ENCODE measurements at regions not wholly inside any gene's neighbourhood (a gene's known extent, or its start where the extent isn't known, plus 50 kb on each side); places are given as distances from the start of the nearest gene placed in this dataset.

DNA sequence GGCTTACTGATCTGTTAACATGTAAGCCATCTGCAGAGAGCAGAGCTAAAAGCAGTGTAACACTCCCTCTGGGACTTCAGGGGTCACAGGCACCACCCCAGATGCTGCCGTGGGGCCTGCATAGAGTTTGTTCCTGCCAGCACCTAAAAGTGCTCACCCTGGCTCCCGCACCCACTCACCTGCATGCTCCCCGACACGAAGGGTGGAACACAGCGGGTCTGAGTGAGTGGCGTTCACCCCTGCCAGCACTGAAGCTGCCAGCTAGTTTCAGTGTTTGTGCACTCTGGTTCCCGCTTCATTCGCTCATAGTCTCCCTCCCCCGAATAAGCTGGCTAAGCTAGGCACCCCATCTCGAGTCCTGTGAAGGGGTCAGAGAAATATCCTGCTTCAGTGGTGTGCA lies 1681.0 kb downstream of the NCAM2 start:
- no peaks in the 10 kb centered on the region for H3K4me1 Mint-ChIP-seq (ENCODE audit: unreplicated experiment)
- H3K27ac Mint-ChIP-seq (ENCODE audit: unreplicated experiment) = no peak overlapping the region
- TF ChIP-seq CTCF (IDR thresholded peaks at IDR 0.05; ENCODE audit: unreplicated experiment) = no peak
- no peaks in the 10 kb centered on the region for H3K9me3 Mint-ChIP-seq (ENCODE audit: unreplicated experiment)
- H3K36me3 Mint-ChIP-seq (ENCODE audit: low read depth, unreplicated experiment) = no peaks in the 10 kb centered on the region
- DNase-seq (ENCODE audit: low spot score) = no peak
- no peaks in the 10 kb centered on the region for H3K27me3 Mint-ChIP-seq (ENCODE audit: unreplicated experiment)
- no peak overlapping the region for H3K4me3 Mint-ChIP-seq (ENCODE audit: unreplicated experiment)

DNA sequence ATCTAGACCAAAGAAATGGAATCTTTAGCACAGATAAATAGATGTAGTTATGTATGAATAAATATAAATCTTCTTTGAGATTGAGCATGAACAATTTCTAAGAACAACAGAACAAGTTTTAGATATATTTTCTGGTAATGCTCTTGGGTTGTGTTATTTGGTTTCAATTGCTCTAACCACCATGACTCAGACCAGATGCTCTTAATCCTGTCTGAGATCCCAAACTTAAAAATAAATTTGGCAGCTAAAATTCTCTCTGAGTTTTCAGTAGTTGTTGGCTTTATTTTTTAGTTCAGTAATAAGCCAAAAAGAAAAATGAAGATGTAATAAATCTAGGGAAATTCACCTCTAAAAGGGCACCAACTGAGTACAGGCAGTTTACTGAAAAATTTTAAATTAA lies 1693.4 kb downstream of the NCAM2 start:
- no peak for DNase-seq (ENCODE audit: low spot score)
- no peak overlapping the region for H3K4me3 Mint-ChIP-seq (ENCODE audit: unreplicated experiment)
- no peaks in the 10 kb centered on the region for H3K4me1 Mint-ChIP-seq (ENCODE audit: unreplicated experiment)
- no peaks in the 10 kb centered on the region for H3K36me3 Mint-ChIP-seq (ENCODE audit: low read depth, unreplicated experiment)
- no peaks in the 10 kb centered on the region for H3K27me3 Mint-ChIP-seq (ENCODE audit: unreplicated experiment)
- TF ChIP-seq CTCF (IDR thresholded peaks at IDR 0.05; ENCODE audit: unreplicated experiment) = no peak
- H3K27ac Mint-ChIP-seq (ENCODE audit: unreplicated experiment) = no peak overlapping the region
- H3K9me3 Mint-ChIP-seq (ENCODE audit: unreplicated experiment) = no peaks in the 10 kb centered on the region

DNA sequence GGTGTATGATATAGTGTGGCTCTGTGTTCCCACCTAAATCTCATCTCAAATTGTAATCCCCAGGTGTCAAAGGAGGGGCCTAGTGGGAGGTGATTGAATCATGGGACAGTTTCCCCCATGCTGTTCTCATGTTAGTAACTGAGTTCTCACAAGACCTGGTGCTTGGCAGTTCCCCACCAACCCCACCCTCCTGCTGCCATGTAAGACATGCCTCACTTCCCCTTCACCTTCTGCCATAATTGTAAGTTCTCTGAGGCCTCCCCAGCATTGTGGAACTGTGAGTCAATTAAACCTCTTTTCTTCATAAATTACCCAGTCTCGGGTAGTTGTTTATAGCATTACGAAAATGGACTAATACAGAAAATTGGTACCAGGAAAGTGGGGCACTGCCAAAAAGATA lies 1705.3 kb downstream of the NCAM2 start:
- Mint-ChIP-seq H3K9me3 (ENCODE audit: unreplicated experiment) (no peaks in the 10 kb centered on the region), H3K4me3 (ENCODE audit: unreplicated experiment) (no peak overlapping the region), H3K36me3 (ENCODE audit: low read depth, unreplicated experiment) (no peaks in the 10 kb centered on the region), H3K27ac (ENCODE audit: unreplicated experiment) (no peak overlapping the region), H3K4me1 (ENCODE audit: unreplicated experiment) (peaks cover 8% of the 10 kb centered on the region), H3K27me3 (ENCODE audit: unreplicated experiment) (no peaks in the 10 kb centered on the region)
- DNase-seq (ENCODE audit: low spot score) = no peak
- TF ChIP-seq CTCF (IDR thresholded peaks at IDR 0.05; ENCODE audit: unreplicated experiment) = no peak

DNA sequence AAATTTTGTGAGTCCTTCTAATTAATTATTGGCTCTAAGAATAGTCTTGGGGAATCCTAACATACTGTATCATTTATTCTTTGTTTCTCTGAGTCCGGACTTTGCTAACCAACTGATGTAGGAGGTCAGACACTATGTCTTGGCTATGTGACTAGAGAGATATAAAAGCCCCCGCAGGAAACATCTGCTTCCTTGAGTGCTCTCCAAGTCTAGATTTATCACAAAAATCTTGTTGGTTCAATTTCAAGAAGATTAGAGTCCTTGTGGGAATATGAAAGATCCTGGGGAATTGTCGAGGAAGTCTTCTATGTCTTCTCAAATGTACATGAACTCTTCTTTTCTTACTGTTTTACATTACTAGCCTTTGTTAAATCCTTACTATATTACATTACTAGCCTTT lies 1712.5 kb downstream of the NCAM2 start:
- no peaks in the 10 kb centered on the region for H3K36me3 Mint-ChIP-seq (ENCODE audit: low read depth, unreplicated experiment)
- no peak for DNase-seq (ENCODE audit: low spot score)
- TF ChIP-seq CTCF (IDR thresholded peaks at IDR 0.05; ENCODE audit: unreplicated experiment) = no peak

GRCh38 chr21:22711636-22712035 lies 1713.4 kb downstream of the NCAM2 start:
- Mint-ChIP-seq H3K27ac (ENCODE audit: unreplicated experiment) (no peak overlapping the region), H3K4me1 (ENCODE audit: unreplicated experiment) (peaks cover 4% of the 10 kb centered on the region), H3K36me3 (ENCODE audit: low read depth, unreplicated experiment) (no peaks in the 10 kb centered on the region), H3K9me3 (ENCODE audit: unreplicated experiment) (no peaks in the 10 kb centered on the region), H3K27me3 (ENCODE audit: unreplicated experiment) (peaks cover 3% of the 10 kb centered on the region), H3K4me3 (ENCODE audit: unreplicated experiment) (no peak overlapping the region)
- no peak for TF ChIP-seq CTCF (IDR thresholded peaks at IDR 0.05; ENCODE audit: unreplicated experiment)
- no peak for DNase-seq (ENCODE audit: low spot score)

More for the DNA sequence above, 1712.5 kb downstream of the NCAM2 start:
- H3K27ac Mint-ChIP-seq (ENCODE audit: unreplicated experiment) = peak overlapping the region; percentile 57
- no peaks in the 10 kb centered on the region for H3K9me3 Mint-ChIP-seq (ENCODE audit: unreplicated experiment)
- no peak overlapping the region for H3K4me3 Mint-ChIP-seq (ENCODE audit: unreplicated experiment)
- H3K27me3 Mint-ChIP-seq (ENCODE audit: unreplicated experiment) = peaks cover under 1% of the 10 kb centered on the region
- H3K4me1 Mint-ChIP-seq (ENCODE audit: unreplicated experiment) = peaks cover 4% of the 10 kb centered on the region

All from endothelial cell (in vitro differentiated cells).